ENCODE measurements at regions not wholly inside any gene's neighbourhood (a gene's known extent, or its start where the extent isn't known, plus 50 kb on each side); places are given as distances from the start of the nearest gene placed in this dataset.

- no peak for TF ChIP-seq ELF2 (CRISPR knock-in tag; IDR thresholded peaks at IDR 0.05)
- TF ChIP-seq TCF7L2 (IDR thresholded peaks at IDR 0.05; ENCODE audit: low read depth, low read length), result no peak
- no peak for TF ChIP-seq MIER1 (IDR thresholded peaks at IDR 0.05; ENCODE audit: low read depth)
These were observed 979.3 kb downstream of the IGSF11 start (continued) for GRCh38 chr3:118055381-118055780.

GRCh38 chr3:118057086-118057485 lies 977.6 kb downstream of the IGSF11 start:
- 0% methylated on average over 1 of the region's 1 CpG for WGBS (ENCODE audit: insufficient coverage, low coverage, missing lambda C conversion rate)

More at GRCh38 chr3:118057086-118057485, 977.6 kb downstream of the IGSF11 start:
- Histone ChIP-seq H3K9me1 (ENCODE audit: control insufficient read depth, insufficient read depth, low read length) (no peaks in the 10 kb centered on the region), H4K20me1 (replicated peaks; ENCODE audit: control insufficient read depth, insufficient read depth, low read length) (no peaks in the 10 kb centered on the region), H3K4me1 (replicated peaks in 1 of 2; ENCODE audit: control insufficient read depth in 2 of 2, insufficient read depth in 2 of 2, low read length in 2 of 2) (no peaks in the 10 kb centered on the region), H3K79me2 (ENCODE audit: control insufficient read depth, insufficient read depth, low read length) (no peaks in the 10 kb centered on the region), H3K4me3 (no peak overlapping the region), H3K27ac (ENCODE audit: extremely low read depth, low read depth, low read length) (no peak overlapping the region), H2AFZ (ENCODE audit: low read depth, low read length) (no peak overlapping the region), H3K36me3 (ENCODE audit: control insufficient read depth, insufficient read depth, low read length) (no peaks in the 10 kb centered on the region), H3K9ac (ENCODE audit: insufficient read depth in 1 of 2, low read depth in 2 of 2, low read length in 2 of 2) (no peak overlapping the region), H3K4me2 (ENCODE audit: insufficient read depth, low read length) (no peak overlapping the region), H3K27me3 (ENCODE audit: control insufficient read depth in 2 of 2, insufficient read depth in 2 of 2, low read length in 2 of 2) (no peaks in the 10 kb centered on the region), H3K9me3 (replicated peaks; ENCODE audit: control insufficient read depth, insufficient read depth, low read depth, low read length) (no peaks in the 10 kb centered on the region; the same call in 1 of the 2 replicates)
- POLR2A ChIA-PET, result no interaction called here
- BruUV-seq (replicated peaks), result no TSS peak
- no peak for FAIRE-seq
- CTCF ChIA-PET (ENCODE audit: low intra/inter-chr PET ratio), result no interaction called here
- TF ChIP-seq MECOM (CRISPR knock-in tag; IDR thresholded peaks at IDR 0.05) (no peak), ESRRA (IDR thresholded peaks at IDR 0.05; ENCODE audit: borderline replicate concordance, low read depth) (no peak), CHCHD3 (CRISPR knock-in tag; IDR thresholded peaks at IDR 0.05) (no peak), ZNF695 (CRISPR knock-in tag; IDR thresholded peaks at IDR 0.05) (no peak), RBBP5 (IDR thresholded peaks at IDR 0.05; ENCODE audit: borderline replicate concordance, insufficient read depth, low read length, poor library complexity, severe bottlenecking) (no peak), ZNF507 (tag; conservative IDR thresholded peaks at IDR 0.05) (no peak), NR4A1 (CRISPR knock-in tag; IDR thresholded peaks at IDR 0.05) (no peak), NR4A1 (tag; IDR thresholded peaks at IDR 0.05) (no peak), TAF1 (IDR thresholded peaks at IDR 0.05; ENCODE audit: control insufficient read depth, extremely low read depth, insufficient read depth, low read length, severe bottlenecking) (no peak), PKNOX1 (IDR thresholded peaks at IDR 0.05) (no peak), OTX1 (CRISPR knock-in tag; IDR thresholded peaks at IDR 0.05) (no peak), ZNF384 (IDR thresholded peaks at IDR 0.05; ENCODE audit: low read depth, low read length) (no peak), ZFPM2 (CRISPR knock-in tag; IDR thresholded peaks at IDR 0.05) (no peak), ZNF175 (CRISPR knock-in tag; IDR thresholded peaks at IDR 0.05; ENCODE audit: low read depth) (no peak), CBX8 (IDR thresholded peaks at IDR 0.05; ENCODE audit: borderline replicate concordance, extremely low read depth, low read depth, low read length, poor library complexity, severe bottlenecking) (no peak), TAF9B (IDR thresholded peaks at IDR 0.05; ENCODE audit: partially characterized antibody) (no peak), PHB (CRISPR knock-in tag; IDR thresholded peaks at IDR 0.05) (no peak), BRF1 (IDR thresholded peaks at IDR 0.05; ENCODE audit: borderline replicate concordance, extremely low read depth, insufficient read length) (no peak), ZNF146 (CRISPR knock-in tag; IDR thresholded peaks at IDR 0.05; ENCODE audit: unreplicated experiment) (no peak), HNRNPH1 (optimal IDR thresholded peaks at IDR 0.05; ENCODE audit: low read depth, low read length) (no peak), ARID1B (IDR thresholded peaks at IDR 0.05) (no peak)
- intact Hi-C loops (cut with micrococcal nuclease) (no loop called here), in situ Hi-C loops (cut with MboI) (no loop called here)
- no peak for DNase-seq (ENCODE audit: extremely low read depth in 1 of 4, low spot score in 3 of 4)
- ATAC-seq, result no peak

Measured in K562 (cell line).